ELF-1 (cell line): ENCODE measurements at regions not wholly inside any gene's neighbourhood (a gene's known extent, or its start where the extent isn't known, plus 50 kb on each side); places are given as distances from the start of the nearest gene placed in this dataset.
"Not testable (repeated sequence)": the region's sequence is repeated elsewhere in the genome, so short reads cannot be mapped to it uniquely, and the experiment has no call there.

ENCODE experiments used
- DNase-seq: peaks from one replicate; pipeline ENCODE4 v3.0.0-alpha.2; 2016; ENCODE audit warnings: low read depth, low spot score

GRCh38 chr13:59280297-59280696, 883.4 kb downstream of the DIAPH3 start:
- no peak for DNase-seq

GRCh38 chr13:59281453-59281852, 882.3 kb downstream of the DIAPH3 start:
- DNase-seq, result no peak

GRCh38 chr13:59292240-59292639, 871.5 kb downstream of the DIAPH3 start:
- DNase-seq, result not testable (repeated sequence)

GRCh38 chr13:59299584-59299983, 864.1 kb downstream of the DIAPH3 start:
- no peak for DNase-seq

GRCh38 chr13:59300355-59301173, 863.2 kb downstream of the DIAPH3 start:
- DNase-seq, result no peak

- no peak for DNase-seq
Observed at GRCh38 chr13:59301174-59301567, 862.6 kb downstream of the DIAPH3 start.

GRCh38 chr13:59303433-59303832, 860.3 kb downstream of the DIAPH3 start:
- DNase-seq, result no peak

- DNase-seq, result no peak
Observed at GRCh38 chr13:59304596-59304995, 859.1 kb downstream of the DIAPH3 start.

- no peak for DNase-seq
Observed at GRCh38 chr13:59305896-59306295, 857.8 kb downstream of the DIAPH3 start.

GRCh38 chr13:59312776-59313175, 851.0 kb downstream of the DIAPH3 start:
- DNase-seq, result no peak

- DNase-seq, result peak; percentile 69
Observed at GRCh38 chr13:59318320-59318930, 845.3 kb downstream of the DIAPH3 start.

GRCh38 chr13:59319276-59319675, 844.5 kb downstream of the DIAPH3 start:
- no peak for DNase-seq

GRCh38 chr13:59320021-59320420, 843.7 kb downstream of the DIAPH3 start:
- no peak for DNase-seq

GRCh38 chr13:59324401-59324800, 839.3 kb downstream of the DIAPH3 start:
- not testable (repeated sequence) for DNase-seq

- DNase-seq, result no peak
Observed at GRCh38 chr13:59326717-59327116, 837.0 kb downstream of the DIAPH3 start.

- DNase-seq, result no peak
Observed at GRCh38 chr13:59330764-59331163, 833.0 kb downstream of the DIAPH3 start.

- DNase-seq, result no peak
Observed at GRCh38 chr13:59332966-59333365, 830.8 kb downstream of the DIAPH3 start.

- DNase-seq, result no peak
Observed at GRCh38 chr13:59337070-59337469, 826.7 kb downstream of the DIAPH3 start.

- no peak for DNase-seq
Observed at GRCh38 chr13:59340151-59340550, 823.6 kb downstream of the DIAPH3 start.

GRCh38 chr13:59340581-59340980, 823.1 kb downstream of the DIAPH3 start:
- DNase-seq, result no peak

GRCh38 chr13:59342400-59342799, 821.3 kb downstream of the DIAPH3 start:
- no peak for DNase-seq

- no peak for DNase-seq
Observed at GRCh38 chr13:59343132-59343531, 820.6 kb downstream of the DIAPH3 start.
